Activated naive CD4-positive, alpha-beta T cell treated with anti-CD3 and anti-CD28 coated beads, Interleukin-2, amount 50 U/mL, for 24 hours (primary cell): ENCODE measurements at regions not wholly inside any gene's neighbourhood (a gene's known extent, or its start where the extent isn't known, plus 50 kb on each side); places are given as distances from the start of the nearest gene placed in this dataset.

Experiments used
- H3K27ac Mint-ChIP-seq: one replicate; pipeline ENCODE4 v1.8.0; 2021; ENCODE audit warnings: mild to moderate bottlenecking, mixed read lengths
- H3K27me3 Mint-ChIP-seq: one replicate; pipeline ENCODE4 v1.8.0; 2021; ENCODE audit warnings: mixed read lengths
- H3K36me3 Mint-ChIP-seq: one replicate; pipeline ENCODE4 v1.8.0; 2021; ENCODE audit warnings: mixed read lengths
- H3K4me1 Mint-ChIP-seq: one replicate; pipeline ENCODE4 v1.8.0; 2021; ENCODE audit warnings: mixed read lengths
- H3K4me3 Mint-ChIP-seq: one replicate; pipeline ENCODE4 v1.8.0; 2021; ENCODE audit warnings: mild to moderate bottlenecking, mixed read lengths
- H3K9me3 Mint-ChIP-seq: one replicate; pipeline ENCODE4 v1.8.0; 2021; ENCODE audit warnings: mixed read lengths

DNA sequence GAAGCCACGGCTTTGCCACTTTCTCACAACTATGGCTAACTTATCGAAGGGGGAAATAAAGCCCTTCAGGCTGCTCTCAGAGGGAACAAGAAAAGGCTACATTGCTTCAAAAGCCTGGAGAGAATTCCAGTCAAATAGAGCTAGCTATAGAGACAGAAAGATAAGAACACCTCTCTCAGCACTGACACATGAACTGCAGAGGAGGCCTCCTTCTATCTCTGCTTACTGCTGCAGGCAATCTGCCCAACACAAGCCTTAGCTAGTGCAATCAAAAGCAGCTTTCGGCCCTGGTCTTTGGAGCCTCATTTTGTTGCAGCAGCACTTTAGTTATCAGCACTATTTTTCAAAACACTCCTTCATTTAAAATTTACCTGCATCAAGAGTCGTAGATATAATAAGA is 118.4 kb upstream of the ROBO1 start:
- no peak overlapping the region for H3K27ac Mint-ChIP-seq
- H3K27me3 Mint-ChIP-seq: no peaks in the 10 kb centered on the region
- H3K36me3 Mint-ChIP-seq: no peaks in the 10 kb centered on the region
- H3K9me3 Mint-ChIP-seq: peaks cover 4% of the 10 kb centered on the region
- H3K4me1 Mint-ChIP-seq: no peaks in the 10 kb centered on the region
- H3K4me3 Mint-ChIP-seq: no peak overlapping the region

DNA sequence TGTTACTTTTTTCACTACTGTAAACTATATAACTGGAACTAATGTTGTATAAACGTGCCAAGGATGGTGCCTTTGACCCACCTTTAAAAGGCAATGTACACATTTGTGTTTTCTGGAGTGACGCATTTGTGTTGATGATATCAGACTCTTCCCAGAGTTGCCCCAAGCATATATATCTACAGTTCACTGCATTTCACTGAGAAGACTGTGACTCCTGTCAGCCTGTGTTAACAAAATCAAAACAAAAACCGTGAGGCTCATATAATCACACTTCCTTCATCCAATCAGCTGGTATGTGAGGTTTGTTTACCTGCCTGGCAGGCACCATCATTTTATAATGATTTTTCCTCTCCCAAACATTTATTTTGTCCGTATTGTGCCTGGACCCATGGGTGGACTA is 117.6 kb upstream of the ROBO1 start:
- no peak overlapping the region for H3K27ac Mint-ChIP-seq
- H3K36me3 Mint-ChIP-seq: no peaks in the 10 kb centered on the region
- H3K4me1 Mint-ChIP-seq: no peaks in the 10 kb centered on the region
- no peak overlapping the region for H3K4me3 Mint-ChIP-seq
- H3K9me3 Mint-ChIP-seq: peaks cover 4% of the 10 kb centered on the region
- no peaks in the 10 kb centered on the region for H3K27me3 Mint-ChIP-seq

DNA sequence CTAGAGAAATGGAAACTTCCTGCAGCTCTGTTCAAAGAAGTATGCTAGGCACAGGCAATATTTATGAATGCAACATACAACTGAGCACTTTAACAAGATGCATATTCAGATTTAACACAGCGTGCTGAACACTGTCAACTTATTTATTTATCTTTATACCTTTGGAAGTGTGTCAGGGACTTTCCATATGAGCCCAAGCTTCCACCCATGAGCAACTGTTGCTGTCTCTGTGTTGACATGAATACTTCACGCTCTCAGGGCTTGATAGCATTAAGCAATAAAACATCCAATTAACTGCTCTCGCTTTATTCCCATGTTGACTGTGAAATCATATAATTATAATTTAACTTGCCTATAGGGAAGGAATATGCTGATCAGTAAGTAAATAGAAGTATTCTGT is 116.6 kb upstream of the ROBO1 start:
- Mint-ChIP-seq H3K4me1 (no peaks in the 10 kb centered on the region), H3K36me3 (no peaks in the 10 kb centered on the region), H3K4me3 (no peak overlapping the region), H3K9me3 (peaks cover 4% of the 10 kb centered on the region), H3K27ac (no peak overlapping the region), H3K27me3 (no peaks in the 10 kb centered on the region)

DNA sequence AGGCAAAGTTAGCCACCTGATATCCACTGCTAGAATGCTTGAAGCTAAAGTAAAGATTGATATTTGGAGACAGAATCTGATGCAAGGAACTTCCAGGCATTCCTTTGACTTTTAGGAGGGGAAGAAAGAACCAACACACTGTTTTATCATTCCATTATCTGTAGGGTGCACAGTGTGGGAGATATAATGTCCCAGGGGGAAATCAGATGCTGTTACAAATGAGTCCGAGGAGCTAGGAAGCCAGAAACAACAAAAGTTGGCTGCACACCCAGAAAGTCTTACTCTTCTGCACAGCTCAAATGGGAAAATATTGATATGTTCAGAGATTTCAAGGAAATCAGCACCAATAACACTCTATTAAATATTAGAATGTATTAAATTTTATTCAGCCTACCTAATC is 113.6 kb upstream of the ROBO1 start:
- H3K9me3 Mint-ChIP-seq: peaks cover 12% of the 10 kb centered on the region
- no peaks in the 10 kb centered on the region for H3K27me3 Mint-ChIP-seq
- no peak overlapping the region for H3K4me3 Mint-ChIP-seq
- H3K4me1 Mint-ChIP-seq: no peaks in the 10 kb centered on the region
- H3K36me3 Mint-ChIP-seq: no peaks in the 10 kb centered on the region
- no peak overlapping the region for H3K27ac Mint-ChIP-seq

DNA sequence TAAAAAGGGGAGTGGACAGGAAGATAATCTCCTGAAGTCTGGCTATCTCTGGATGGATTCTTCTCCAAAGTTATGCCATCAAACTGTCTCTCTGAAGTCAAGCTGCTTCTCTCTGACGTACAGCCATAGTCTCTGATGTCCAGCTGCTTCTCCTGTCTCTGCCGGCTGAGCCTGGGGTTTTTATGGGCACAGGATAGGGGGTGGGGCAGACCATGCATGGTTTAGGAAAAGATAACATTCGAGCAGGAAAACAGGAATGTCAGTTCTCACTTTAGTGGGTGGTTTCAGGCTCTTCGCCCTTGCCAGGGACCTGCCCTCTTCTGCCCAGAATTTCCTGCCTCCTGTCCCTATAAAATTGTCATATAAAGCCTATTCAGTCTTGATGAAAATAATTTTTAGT is 110.9 kb upstream of the ROBO1 start:
- Mint-ChIP-seq H3K27me3 (no peaks in the 10 kb centered on the region), H3K9me3 (peaks cover 7% of the 10 kb centered on the region), H3K36me3 (no peaks in the 10 kb centered on the region), H3K27ac (no peak overlapping the region), H3K4me3 (no peak overlapping the region), H3K4me1 (no peaks in the 10 kb centered on the region)

DNA sequence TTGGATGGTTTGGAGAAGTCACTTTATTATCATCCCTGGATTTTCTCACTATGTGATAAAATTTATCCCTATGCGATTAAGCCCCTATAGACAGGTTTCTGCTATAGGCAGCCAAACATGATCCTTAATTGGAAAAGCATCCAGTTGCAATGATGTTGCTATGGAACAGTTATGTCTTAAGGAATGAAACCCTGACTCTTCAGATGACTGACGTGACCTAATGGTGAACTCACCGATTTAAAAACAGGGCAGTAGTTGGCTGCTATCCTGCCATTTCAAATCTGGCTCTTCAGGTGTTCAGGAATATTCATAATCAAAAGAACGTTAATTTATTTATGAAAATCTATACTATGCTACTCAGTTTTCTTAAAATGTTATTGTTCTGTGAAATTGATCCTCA is 106.8 kb upstream of the ROBO1 start:
- H3K4me3 Mint-ChIP-seq: no peak overlapping the region
- H3K9me3 Mint-ChIP-seq: peaks cover 12% of the 10 kb centered on the region
- no peaks in the 10 kb centered on the region for H3K36me3 Mint-ChIP-seq
- no peaks in the 10 kb centered on the region for H3K4me1 Mint-ChIP-seq
- H3K27ac Mint-ChIP-seq: no peak overlapping the region
- H3K27me3 Mint-ChIP-seq: no peaks in the 10 kb centered on the region

DNA sequence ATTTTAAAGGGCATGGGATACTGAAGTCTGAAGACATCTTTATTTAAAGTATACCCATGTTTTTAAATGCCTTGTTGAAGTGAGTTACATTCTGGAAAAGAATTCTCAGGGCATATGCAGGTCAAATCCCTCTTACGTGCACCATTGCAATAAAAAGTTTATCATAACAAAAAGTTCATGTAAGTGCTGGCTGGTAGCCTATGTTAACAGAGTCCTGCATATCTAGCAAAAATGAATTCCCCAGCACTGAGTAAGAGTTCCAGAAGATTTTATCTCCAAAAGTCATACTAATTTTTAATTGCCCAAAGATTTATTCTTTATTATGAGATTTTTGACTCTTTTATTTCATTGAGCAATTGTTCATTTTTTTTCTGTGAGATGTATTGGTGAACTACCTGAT is 104.7 kb upstream of the ROBO1 start:
- H3K27ac Mint-ChIP-seq: no peak overlapping the region
- H3K9me3 Mint-ChIP-seq: peaks cover 11% of the 10 kb centered on the region
- H3K4me1 Mint-ChIP-seq: no peaks in the 10 kb centered on the region
- H3K36me3 Mint-ChIP-seq: no peaks in the 10 kb centered on the region
- no peak overlapping the region for H3K4me3 Mint-ChIP-seq
- no peaks in the 10 kb centered on the region for H3K27me3 Mint-ChIP-seq

DNA sequence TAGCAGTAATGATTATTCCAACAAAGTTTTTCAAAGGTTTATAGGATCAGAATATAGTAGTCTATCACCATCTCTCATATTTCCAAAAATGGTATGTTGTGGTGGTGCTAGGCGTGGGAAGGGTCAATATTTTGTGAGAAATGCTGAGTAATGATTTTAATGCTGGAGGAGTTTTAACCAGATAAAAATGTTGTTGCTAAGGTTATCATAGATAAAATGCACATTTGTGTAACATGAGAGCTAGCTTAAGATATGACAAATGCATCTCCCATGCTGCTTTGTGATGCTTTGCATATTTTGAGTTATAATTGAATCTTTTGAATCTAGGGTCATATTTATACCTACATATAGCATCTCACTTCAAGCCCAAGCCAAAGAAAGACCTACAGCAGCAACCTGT is 103.9 kb upstream of the ROBO1 start:
- no peaks in the 10 kb centered on the region for H3K36me3 Mint-ChIP-seq
- H3K4me3 Mint-ChIP-seq: no peak overlapping the region
- H3K9me3 Mint-ChIP-seq: peaks cover 10% of the 10 kb centered on the region
- no peaks in the 10 kb centered on the region for H3K27me3 Mint-ChIP-seq
- H3K4me1 Mint-ChIP-seq: no peaks in the 10 kb centered on the region
- H3K27ac Mint-ChIP-seq: no peak overlapping the region

DNA sequence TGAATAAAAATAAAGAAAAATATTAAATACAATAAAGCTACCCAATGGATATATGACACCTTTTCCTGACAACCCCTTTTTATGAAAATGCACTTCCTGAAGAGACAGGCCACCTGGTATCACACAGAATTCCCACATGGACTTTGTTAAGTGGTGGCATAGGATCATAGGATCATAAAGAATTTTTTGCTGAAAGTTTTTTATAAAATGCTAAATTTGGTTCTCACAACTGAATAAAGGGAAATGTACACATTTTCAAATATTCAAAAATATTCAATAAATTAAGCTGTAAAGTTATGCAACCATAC is 102.5 kb upstream of the ROBO1 start:
- Mint-ChIP-seq H3K27ac (no peak overlapping the region), H3K9me3 (peaks cover 10% of the 10 kb centered on the region), H3K4me3 (no peak overlapping the region), H3K36me3 (no peaks in the 10 kb centered on the region), H3K4me1 (no peaks in the 10 kb centered on the region), H3K27me3 (no peaks in the 10 kb centered on the region)

DNA sequence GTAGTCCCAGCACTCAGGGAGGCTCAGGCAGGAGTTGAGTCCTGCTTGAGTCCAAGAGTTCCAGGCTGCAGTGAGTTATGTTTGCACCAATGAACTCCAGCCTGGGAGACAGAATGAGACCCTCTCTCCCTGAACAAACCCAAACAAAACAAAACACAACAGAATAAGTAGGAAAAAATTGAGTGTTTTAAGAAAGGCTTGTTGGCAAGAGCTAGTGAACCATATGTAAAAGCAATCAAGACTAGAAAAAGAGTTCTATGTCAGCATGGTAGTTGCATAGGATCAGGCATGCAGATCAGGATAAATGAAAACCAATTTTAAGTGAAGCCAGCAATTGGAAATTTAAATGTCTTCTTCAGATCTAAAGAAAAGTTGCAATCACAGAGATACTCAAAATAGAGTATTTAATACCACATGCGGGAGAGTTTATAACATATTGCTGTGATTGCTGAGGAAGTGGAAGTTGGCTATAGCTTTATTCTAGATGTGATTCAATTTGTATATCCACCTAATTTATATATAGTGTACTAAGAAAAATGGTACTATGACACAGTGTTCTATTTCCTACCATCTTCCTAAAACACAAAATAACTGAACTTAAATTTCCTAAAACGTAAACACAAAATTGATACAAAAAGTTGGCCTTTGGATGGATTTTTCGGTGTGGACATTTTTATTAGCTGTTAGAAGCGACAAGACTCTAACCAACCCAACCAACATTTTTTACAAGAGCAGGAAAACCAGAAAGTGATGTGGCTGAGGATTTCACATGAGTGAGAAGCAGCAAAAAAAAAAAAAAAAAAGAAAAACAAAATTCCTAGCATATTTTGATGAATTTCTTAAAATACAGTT is 101.9 kb upstream of the ROBO1 start:
- Mint-ChIP-seq H3K27me3 (no peaks in the 10 kb centered on the region), H3K36me3 (no peaks in the 10 kb centered on the region), H3K9me3 (peaks cover 10% of the 10 kb centered on the region), H3K27ac (no peak overlapping the region), H3K4me3 (no peak overlapping the region), H3K4me1 (no peaks in the 10 kb centered on the region)

DNA sequence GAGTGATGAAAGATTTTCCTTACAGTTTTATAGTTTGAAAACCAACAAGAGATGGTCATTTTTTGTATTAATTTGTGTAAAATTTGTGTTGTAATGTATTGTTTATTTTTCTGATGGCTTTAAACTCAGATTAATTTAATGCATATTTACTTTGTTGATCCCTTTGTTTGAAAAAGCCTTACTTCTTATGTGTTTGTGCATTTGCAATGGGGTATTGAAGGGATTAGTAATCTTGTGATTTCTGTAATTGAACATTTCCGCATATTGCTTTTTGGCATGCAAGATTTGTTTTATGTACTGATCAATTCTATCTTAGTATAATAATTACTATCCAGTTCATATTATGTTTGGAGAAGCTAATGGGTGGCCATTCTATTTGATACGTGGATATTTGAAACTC is 98.4 kb upstream of the ROBO1 start:
- Mint-ChIP-seq H3K36me3 (no peaks in the 10 kb centered on the region), H3K4me3 (no peak overlapping the region), H3K9me3 (peaks cover 9% of the 10 kb centered on the region), H3K4me1 (no peaks in the 10 kb centered on the region), H3K27me3 (no peaks in the 10 kb centered on the region), H3K27ac (no peak overlapping the region)

DNA sequence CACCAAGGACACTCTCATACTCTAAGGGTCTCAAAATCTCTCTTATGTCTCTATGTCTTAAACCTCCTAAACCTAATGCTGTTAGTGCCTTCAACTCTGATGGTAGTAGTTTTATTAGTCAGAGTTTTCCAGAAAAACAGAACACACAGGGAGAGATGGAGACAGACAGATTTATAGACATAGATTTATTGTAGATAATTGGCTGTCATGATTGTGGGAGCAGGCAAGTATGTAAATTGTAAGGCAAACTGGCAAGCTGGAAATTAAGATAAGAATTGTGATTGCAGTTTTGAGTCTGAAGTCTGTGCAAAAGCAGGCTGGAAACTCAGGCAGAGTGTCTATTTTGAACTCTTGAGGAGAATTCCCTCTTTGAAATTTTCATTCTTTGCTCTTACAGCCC is 96.3 kb upstream of the ROBO1 start:
- Mint-ChIP-seq H3K4me1 (no peaks in the 10 kb centered on the region), H3K9me3 (peaks cover 9% of the 10 kb centered on the region), H3K4me3 (no peak overlapping the region), H3K36me3 (no peaks in the 10 kb centered on the region), H3K27ac (no peak overlapping the region), H3K27me3 (no peaks in the 10 kb centered on the region)

DNA sequence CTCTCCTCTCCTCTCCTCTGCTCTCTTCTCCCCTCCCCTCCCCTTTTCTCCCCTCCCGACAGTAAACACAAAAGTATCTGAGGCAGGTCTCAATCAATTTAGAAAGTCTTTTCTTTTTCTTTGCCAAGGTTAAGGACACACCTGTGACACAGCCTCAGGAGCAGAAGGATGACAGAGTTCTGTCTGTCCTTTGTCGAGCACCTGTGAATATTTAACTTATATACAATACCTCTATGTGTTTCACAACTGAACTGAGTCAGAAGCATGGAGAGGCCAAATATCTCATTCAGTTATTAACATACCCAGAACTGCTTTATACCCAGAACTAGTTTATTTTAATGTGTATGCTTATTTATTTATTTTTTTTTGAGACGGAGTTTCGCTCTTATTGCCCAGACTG is 81.1 kb upstream of the ROBO1 start:
- peaks cover 21% of the 10 kb centered on the region for H3K9me3 Mint-ChIP-seq
- no peaks in the 10 kb centered on the region for H3K36me3 Mint-ChIP-seq
- H3K27me3 Mint-ChIP-seq: no peaks in the 10 kb centered on the region
- no peak overlapping the region for H3K4me3 Mint-ChIP-seq
- no peak overlapping the region for H3K27ac Mint-ChIP-seq
- no peaks in the 10 kb centered on the region for H3K4me1 Mint-ChIP-seq

DNA sequence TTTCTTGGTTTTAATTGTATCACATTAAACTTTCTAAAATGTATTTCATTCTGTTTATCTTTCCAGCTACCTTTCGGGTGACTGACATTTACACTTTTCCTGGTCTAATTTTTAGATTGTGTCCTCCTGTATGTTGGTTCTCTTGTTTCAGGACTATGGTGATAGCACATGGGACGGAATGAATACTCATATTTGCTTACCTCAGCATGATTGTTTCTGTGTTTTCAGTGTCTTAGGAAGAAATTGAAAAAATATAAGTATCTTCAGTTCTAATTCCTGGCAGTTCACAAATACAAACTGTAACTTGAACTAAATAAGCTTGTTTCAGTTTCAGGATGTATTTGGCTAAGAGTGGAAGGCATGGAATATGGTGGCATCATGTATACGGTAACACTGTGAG is 80.1 kb upstream of the ROBO1 start:
- Mint-ChIP-seq H3K4me3 (no peak overlapping the region), H3K27me3 (no peaks in the 10 kb centered on the region), H3K36me3 (no peaks in the 10 kb centered on the region), H3K4me1 (no peaks in the 10 kb centered on the region), H3K27ac (no peak overlapping the region), H3K9me3 (peaks cover 21% of the 10 kb centered on the region)

DNA sequence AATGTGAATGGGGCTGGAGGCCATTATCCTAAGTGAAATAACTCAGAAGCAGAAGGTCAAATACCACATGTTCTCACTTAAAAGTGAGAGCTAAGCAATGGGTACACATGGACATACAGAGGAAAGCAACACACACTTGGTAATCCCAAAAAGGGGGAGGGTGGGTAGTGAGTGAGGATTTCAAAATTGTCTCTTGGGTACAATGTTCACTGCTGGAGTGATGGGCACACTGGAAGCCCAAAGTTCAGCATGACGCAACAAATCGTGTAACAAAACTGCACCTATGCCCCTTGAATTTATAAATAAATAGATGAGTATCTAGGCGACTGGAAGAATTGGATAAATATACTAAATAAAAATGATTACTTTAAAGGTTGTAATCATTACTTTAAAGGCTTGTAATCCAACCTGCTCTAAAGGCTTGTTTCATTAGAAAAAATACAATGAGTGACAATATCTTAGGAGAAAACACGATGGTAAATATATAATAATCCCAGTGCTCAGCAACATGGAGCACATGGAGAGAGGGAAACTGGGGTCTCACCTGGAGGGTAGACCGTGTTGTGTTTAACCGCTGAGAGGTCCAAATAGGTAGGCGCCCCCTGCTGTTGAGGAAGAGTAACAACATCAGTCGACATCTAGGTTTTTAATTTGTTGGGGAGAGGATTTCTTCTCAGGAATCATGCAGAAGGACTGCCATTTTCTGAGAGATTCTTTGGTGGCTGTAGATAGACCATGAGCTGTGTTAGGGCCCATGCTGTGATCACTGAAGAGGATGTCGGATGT is 78.5 kb upstream of the ROBO1 start:
- H3K9me3 Mint-ChIP-seq: peaks cover 21% of the 10 kb centered on the region
- H3K27ac Mint-ChIP-seq: no peak overlapping the region
- H3K36me3 Mint-ChIP-seq: no peaks in the 10 kb centered on the region
- no peaks in the 10 kb centered on the region for H3K4me1 Mint-ChIP-seq
- H3K27me3 Mint-ChIP-seq: no peaks in the 10 kb centered on the region
- no peak overlapping the region for H3K4me3 Mint-ChIP-seq

DNA sequence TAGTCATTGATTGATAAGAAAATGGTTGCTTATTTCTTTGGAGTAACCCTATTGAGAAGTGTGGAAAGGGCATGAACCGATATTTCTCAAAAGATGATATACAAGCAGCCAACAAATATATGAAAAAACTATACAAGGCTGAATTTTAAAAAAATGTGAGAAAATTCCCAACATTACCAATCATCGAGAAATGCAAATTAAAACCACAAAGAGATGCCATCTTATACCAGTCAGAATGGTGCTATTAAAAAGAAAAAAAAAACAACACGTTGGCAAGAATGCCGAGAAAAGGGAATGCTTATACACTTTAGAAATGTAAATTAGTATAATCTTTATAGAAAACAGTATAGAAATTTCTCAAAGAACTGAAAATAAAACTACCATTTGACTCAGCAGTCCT is 77.7 kb upstream of the ROBO1 start:
- Mint-ChIP-seq H3K9me3 (peaks cover 18% of the 10 kb centered on the region), H3K27me3 (no peaks in the 10 kb centered on the region), H3K36me3 (no peaks in the 10 kb centered on the region), H3K4me3 (no peak overlapping the region), H3K4me1 (no peaks in the 10 kb centered on the region), H3K27ac (no peak overlapping the region)
